ENCODE measurements at regions not wholly inside any gene's neighbourhood (a gene's known extent, or its start where the extent isn't known, plus 50 kb on each side); places are given as distances from the start of the nearest gene placed in this dataset.
A peak's percentile ranks its signal among the peaks of the same experiment; 100 is the strongest.

DNA sequence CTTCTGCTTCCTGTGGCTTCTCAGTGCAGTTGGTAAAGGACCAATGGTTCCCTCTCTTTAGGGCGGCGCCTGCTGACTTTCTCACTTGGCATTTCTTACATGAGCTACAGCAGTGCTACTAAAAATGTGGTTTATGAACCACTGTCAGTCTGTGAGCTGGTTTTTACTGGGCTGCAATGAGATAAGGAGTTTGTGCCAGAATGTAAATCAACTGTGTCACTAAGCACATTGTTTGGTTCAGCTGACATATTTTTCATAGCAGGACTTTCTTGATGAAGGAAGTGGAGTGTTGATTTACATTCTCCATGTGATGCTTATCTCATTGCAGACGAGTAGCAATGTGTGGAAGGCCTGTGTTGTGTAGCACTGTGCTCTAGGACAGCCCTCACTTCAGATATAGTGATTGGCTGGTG is 463.3 kb downstream of the SOX6 start:
- H3K4me1 ChIP-seq (ENCODE audit: control insufficient read depth in 1 of 2, insufficient read depth in 2 of 2, low read length in 2 of 2): peaks cover 13 to 16% of the 10 kb centered on the region in 2 donors
- intact Hi-C loops (cut with micrococcal nuclease): no loop called here
- H3K36me3 ChIP-seq (replicated peaks in 1 of 2; ENCODE audit: control insufficient read depth in 1 of 2, insufficient read depth in 2 of 2, low read length in 2 of 2): no peaks in the 10 kb centered on the region
- H3K79me2 ChIP-seq (ENCODE audit: insufficient read depth, low read length): no peaks in the 10 kb centered on the region
- no peaks in the 10 kb centered on the region for H4K20me1 ChIP-seq (ENCODE audit: insufficient read depth, low read length)
- H3K27ac Mint-ChIP-seq: peak overlapping the region in 1 of 7 donors; percentile 66
- no peaks in the 10 kb centered on the region for H3K36me3 Mint-ChIP-seq
- no CpG with 5 or more reads among the region's 3 CpGs for WGBS (ENCODE audit: insufficient coverage)
- peaks cover 0 to 1% (median 1%) of the 10 kb centered on the region in 3 donors for H3K27me3 Mint-ChIP-seq (ENCODE audit: low read depth in 3 of 3)
- H3K27ac ChIP-seq (ENCODE audit: low read depth in 1 of 2, low read length in 2 of 2): no peak overlapping the region
- no peak overlapping the region for H3K4me3 ChIP-seq (replicated peaks in 1 of 3; ENCODE audit: low read depth in 2 of 3, low read length in 3 of 3)
- peaks cover 19% of the 10 kb centered on the region for H3K4me1 Mint-ChIP-seq
- no peak overlapping the region for H3K4me3 Mint-ChIP-seq
- H2AFZ ChIP-seq (ENCODE audit: insufficient read depth, low read depth, low read length, poor library complexity, severe bottlenecking): no peak overlapping the region
- H3K9me3 ChIP-seq (replicated peaks in 1 of 2; ENCODE audit: control insufficient read depth in 1 of 2, insufficient read depth in 1 of 2, low read length in 2 of 2): no peaks in the 10 kb centered on the region
- no peak overlapping the region for H3K4me2 ChIP-seq (replicated peaks; ENCODE audit: extremely low read depth, low read length, poor library complexity, severe bottlenecking)
- no peaks in the 10 kb centered on the region for H3K27me3 ChIP-seq (ENCODE audit: control insufficient read depth in 2 of 2, insufficient read depth in 2 of 2, low read length in 2 of 2)
- no peak overlapping the region for H3K9ac ChIP-seq (ENCODE audit: insufficient read depth, low read length, poor library complexity, severe bottlenecking)
- no peak for TF ChIP-seq CTCF (IDR thresholded peaks at IDR 0.05)
- no peaks in the 10 kb centered on the region for H3K9me3 Mint-ChIP-seq
- DNase-seq: no peak

- Histone ChIP-seq H3K27me3 (ENCODE audit: control insufficient read depth in 2 of 2, insufficient read depth in 2 of 2, low read length in 2 of 2) (no peaks in the 10 kb centered on the region), H3K4me2 (replicated peaks; ENCODE audit: extremely low read depth, low read length, poor library complexity, severe bottlenecking) (no peak overlapping the region), H3K4me3 (replicated peaks in 1 of 3; ENCODE audit: low read depth in 2 of 3, low read length in 3 of 3) (no peak overlapping the region), H3K9me3 (replicated peaks in 1 of 2; ENCODE audit: control insufficient read depth in 1 of 2, insufficient read depth in 1 of 2, low read length in 2 of 2) (no peaks in the 10 kb centered on the region), H3K4me1 (ENCODE audit: control insufficient read depth in 1 of 2, insufficient read depth in 2 of 2, low read length in 2 of 2) (peaks cover 16 to 19% of the 10 kb centered on the region in 2 donors), H2AFZ (ENCODE audit: insufficient read depth, low read depth, low read length, poor library complexity, severe bottlenecking) (no peak overlapping the region), H3K36me3 (replicated peaks in 1 of 2; ENCODE audit: control insufficient read depth in 1 of 2, insufficient read depth in 2 of 2, low read length in 2 of 2) (no peaks in the 10 kb centered on the region), H3K9ac (ENCODE audit: insufficient read depth, low read length, poor library complexity, severe bottlenecking) (no peak overlapping the region), H3K27ac (ENCODE audit: low read depth in 1 of 2, low read length in 2 of 2) (no peak overlapping the region), H3K79me2 (ENCODE audit: insufficient read depth, low read length) (no peaks in the 10 kb centered on the region), H4K20me1 (ENCODE audit: insufficient read depth, low read length) (no peaks in the 10 kb centered on the region)
- WGBS (ENCODE audit: insufficient coverage): 91% methylated on average over 6 of the region's 12 CpGs
- H3K27me3 Mint-ChIP-seq (ENCODE audit: low read depth in 3 of 3): no peaks in the 10 kb centered on the region
- peaks cover 25% of the 10 kb centered on the region for H3K4me1 Mint-ChIP-seq
- no peak for TF ChIP-seq CTCF (IDR thresholded peaks at IDR 0.05)
- no peaks in the 10 kb centered on the region for H3K9me3 Mint-ChIP-seq
- no peak overlapping the region for H3K4me3 Mint-ChIP-seq
- no peaks in the 10 kb centered on the region for H3K36me3 Mint-ChIP-seq
- intact Hi-C loops (cut with micrococcal nuclease): no loop called here
- no peak overlapping the region for H3K27ac Mint-ChIP-seq
- no peak for DNase-seq
Observed at GRCh38 chr11:15896026-15896425, 460.3 kb downstream of the SOX6 start.
